T-cell (primary cell): ENCODE measurements at regions not wholly inside any gene's neighbourhood (a gene's known extent, or its start where the extent isn't known, plus 50 kb on each side); places are given as distances from the start of the nearest gene placed in this dataset.
A peak's percentile ranks its signal among the peaks of the same experiment; 100 is the strongest.

Source experiments
- ATAC-seq, 4 experiments: fragments of 200-7000 bp in 3 of 4; fragments of 150-1000 bp in 1 of 4; cut with Tn5 transposase; replicated peaks in 1 of 4; 1 replicate in 3 of 4; 2 replicates in 1 of 4; pipeline ENCODE4 v1.10.0; 2021; ENCODE audit warnings: moderate library complexity in 3 of 4, mild to moderate bottlenecking in 2 of 4, moderate number of reproducible peaks in 1 of 4
- CTCF ChIA-PET, 2 donors: fragments of 300-600 bp; sonication (Branson Sonifier 250); formaldehyde crosslinking; loops; one replicate each; lab custom pipeline; 2022; ENCODE audit warnings: antibody characterized with exemption in 2 of 2; lab: Charles Lee
- POLR2A ChIA-PET, 2 donors: fragments of 300-600 bp; sonication (Branson Sonifier 250); formaldehyde crosslinking; loops; one replicate each; lab custom pipeline; 2022; ENCODE audit warnings: antibody characterized with exemption in 2 of 2; lab: Charles Lee
- DNase-seq, 35 experiments: peaks; one replicate each; pipeline versions ENCODE4 v3.0.0 to v3.0.0-alpha.2; 2013 to 2023
- H3K27ac ChIP-seq: one replicate; pipeline ENCODE4 v1.5.1; 2013; ENCODE audit warnings: low read length
- H3K27me3 ChIP-seq, 2 experiments: replicated peaks in 1 of 2; 1 replicate in 1 of 2; 2 replicates in 1 of 2; pipeline versions ENCODE4 v1.6.1 to v1.7.0; 2013; ENCODE audit warnings: low read length in 1 of 2, mixed read lengths in 1 of 2; ENCODE audit not compliant: control insufficient read depth in 2 of 2, insufficient read depth in 2 of 2; ENCODE audit errors: extremely low read depth in 1 of 2
- H3K36me3 ChIP-seq, 2 donors: 1 replicate in 1 of 2; 2 replicates in 1 of 2; pipeline versions ENCODE4 v1.6.1 to v1.7.0; 2013; ENCODE audit warnings: low read length in 1 of 2; ENCODE audit not compliant: control insufficient read depth in 2 of 2, insufficient read depth in 1 of 2; ENCODE audit errors: extremely low read depth in 1 of 2
- H3K4me1 ChIP-seq, 2 experiments: 1 replicate in 1 of 2; 2 replicates in 1 of 2; pipeline versions ENCODE4 v1.6.1 to v1.7.0; 2013; ENCODE audit warnings: low read length in 2 of 2, mixed read lengths in 1 of 2; ENCODE audit not compliant: insufficient read depth in 2 of 2, control insufficient read depth in 1 of 2; ENCODE audit errors: extremely low read depth in 1 of 2
- H3K4me3 ChIP-seq, 2 donors: 1 replicate in 1 of 2; 2 replicates in 1 of 2; pipeline versions ENCODE4 v1.5.1 to v1.7.0; 2013; ENCODE audit warnings: mild to moderate bottlenecking in 2 of 2, low read length in 1 of 2, moderate library complexity in 1 of 2; ENCODE audit not compliant: control insufficient read depth in 1 of 2; ENCODE audit errors: extremely low read depth in 1 of 2
- H3K9me3 ChIP-seq: 2 replicates; pipeline ENCODE4 v1.7.0; 2013
- H3K27ac Mint-ChIP-seq, 2 donors: one replicate each; pipeline ENCODE4 v1.8.0; 2020 to 2021; ENCODE audit warnings: mild to moderate bottlenecking in 2 of 2, mixed read lengths in 2 of 2
- H3K27me3 Mint-ChIP-seq, 2 donors: one replicate each; pipeline ENCODE4 v1.8.0; 2021 to 2022; ENCODE audit warnings: mixed read lengths in 2 of 2
- H3K36me3 Mint-ChIP-seq: one replicate; pipeline ENCODE4 v1.8.0; 2021; ENCODE audit warnings: mixed read lengths
- H3K4me1 Mint-ChIP-seq, 3 donors: one replicate each; pipeline ENCODE4 v1.8.0; 2020 to 2022; ENCODE audit warnings: mixed read lengths in 3 of 3, mild to moderate bottlenecking in 1 of 3
- H3K4me3 Mint-ChIP-seq, 3 donors: one replicate each; pipeline ENCODE4 v1.8.0; 2020 to 2022; ENCODE audit warnings: mild to moderate bottlenecking in 3 of 3, mixed read lengths in 3 of 3, moderate library complexity in 3 of 3
- H3K9me3 Mint-ChIP-seq, 3 donors: one replicate each; pipeline ENCODE4 v1.8.0; 2020 to 2022; ENCODE audit warnings: mixed read lengths in 3 of 3
- WGBS: methylation state at CpG from one replicate; pipeline ENCODE4 v1.1.5; 2013; ENCODE audit warnings: missing lambda C conversion rate; ENCODE audit not compliant: insufficient coverage; 5-methylcytosine and 5-hydroxymethylcytosine counted together

DNA sequence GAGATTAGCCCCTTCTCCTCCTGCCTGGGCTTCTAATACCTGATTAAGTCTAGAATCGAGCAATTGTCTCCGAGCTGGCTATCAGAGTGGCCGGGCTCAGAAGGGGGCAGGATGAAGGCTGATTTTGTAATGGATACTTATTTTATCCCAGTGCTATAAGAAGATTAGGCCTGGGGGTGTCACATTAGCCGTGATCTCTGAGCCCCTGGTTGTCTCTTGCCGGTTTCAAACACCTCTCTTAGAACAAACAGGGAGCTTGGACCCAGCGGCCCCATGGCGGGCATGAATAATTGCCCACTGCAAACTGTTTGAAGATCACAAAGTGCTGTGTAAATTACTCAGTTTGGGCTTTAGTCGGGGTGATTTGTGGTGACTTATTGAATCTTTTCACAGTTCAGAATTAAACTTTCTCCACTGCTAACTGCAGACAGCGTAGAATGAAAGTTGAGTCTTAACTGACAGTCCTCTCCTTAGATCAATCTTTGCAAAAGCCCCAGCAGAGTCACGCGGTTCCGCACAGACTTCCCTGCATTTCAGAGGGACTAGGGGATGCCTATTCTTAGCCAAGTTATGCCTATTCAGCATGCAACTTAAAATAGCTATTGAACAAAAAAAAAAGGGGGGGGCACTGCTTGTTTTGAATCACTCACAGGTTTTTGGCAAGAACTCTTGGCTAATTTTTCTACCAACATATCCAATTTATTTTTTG lies 200.6 kb upstream of the IRX1 start:
- ATAC-seq: no peak
- H3K9me3 Mint-ChIP-seq: peaks cover 8 to 13% (median 10%) of the 10 kb centered on the region in 3 donors
- 40% methylated on average over 4 of the region's 12 CpGs for WGBS

GRCh38 chr5:3393920-3394597 lies 201.6 kb upstream of the IRX1 start:
- H3K27ac ChIP-seq: no peak overlapping the region
- H3K27me3 Mint-ChIP-seq: peaks cover 0 to 4% of the 10 kb centered on the region in 2 donors
- H3K36me3 ChIP-seq: no peaks in the 10 kb centered on the region
- no peaks in the 10 kb centered on the region for H3K4me1 ChIP-seq
- no peaks in the 10 kb centered on the region for H3K4me1 Mint-ChIP-seq
- ATAC-seq (no peak), DNase-seq (no peak)
- no peak overlapping the region for H3K4me3 ChIP-seq
- no peaks in the 10 kb centered on the region for H3K27me3 ChIP-seq
- no peaks in the 10 kb centered on the region for H3K36me3 Mint-ChIP-seq
- CTCF ChIA-PET: no interaction called here
- POLR2A ChIA-PET: no interaction called here
- H3K9me3 Mint-ChIP-seq: peaks cover 3% of the 10 kb centered on the region in 3 donors
- WGBS: 82% methylated on average over 20 of the region's 24 CpGs
- no peak overlapping the region for H3K4me3 Mint-ChIP-seq
- H3K9me3 ChIP-seq: no peaks in the 10 kb centered on the region
- no peak overlapping the region for H3K27ac Mint-ChIP-seq

More for the DNA sequence above, 200.6 kb upstream of the IRX1 start:
- POLR2A ChIA-PET: no interaction called here
- H3K4me3 Mint-ChIP-seq: no peak overlapping the region
- no peak for DNase-seq
- Histone ChIP-seq H3K27me3 (no peaks in the 10 kb centered on the region), H3K4me1 (no peaks in the 10 kb centered on the region), H3K9me3 (no peaks in the 10 kb centered on the region), H3K27ac (no peak overlapping the region), H3K4me3 (no peak overlapping the region), H3K36me3 (no peaks in the 10 kb centered on the region)
- no peak overlapping the region for H3K27ac Mint-ChIP-seq
- peaks cover 0 to 4% of the 10 kb centered on the region in 2 donors for H3K27me3 Mint-ChIP-seq
- H3K36me3 Mint-ChIP-seq: no peaks in the 10 kb centered on the region
- H3K4me1 Mint-ChIP-seq: no peaks in the 10 kb centered on the region
- CTCF ChIA-PET: no interaction called here

DNA sequence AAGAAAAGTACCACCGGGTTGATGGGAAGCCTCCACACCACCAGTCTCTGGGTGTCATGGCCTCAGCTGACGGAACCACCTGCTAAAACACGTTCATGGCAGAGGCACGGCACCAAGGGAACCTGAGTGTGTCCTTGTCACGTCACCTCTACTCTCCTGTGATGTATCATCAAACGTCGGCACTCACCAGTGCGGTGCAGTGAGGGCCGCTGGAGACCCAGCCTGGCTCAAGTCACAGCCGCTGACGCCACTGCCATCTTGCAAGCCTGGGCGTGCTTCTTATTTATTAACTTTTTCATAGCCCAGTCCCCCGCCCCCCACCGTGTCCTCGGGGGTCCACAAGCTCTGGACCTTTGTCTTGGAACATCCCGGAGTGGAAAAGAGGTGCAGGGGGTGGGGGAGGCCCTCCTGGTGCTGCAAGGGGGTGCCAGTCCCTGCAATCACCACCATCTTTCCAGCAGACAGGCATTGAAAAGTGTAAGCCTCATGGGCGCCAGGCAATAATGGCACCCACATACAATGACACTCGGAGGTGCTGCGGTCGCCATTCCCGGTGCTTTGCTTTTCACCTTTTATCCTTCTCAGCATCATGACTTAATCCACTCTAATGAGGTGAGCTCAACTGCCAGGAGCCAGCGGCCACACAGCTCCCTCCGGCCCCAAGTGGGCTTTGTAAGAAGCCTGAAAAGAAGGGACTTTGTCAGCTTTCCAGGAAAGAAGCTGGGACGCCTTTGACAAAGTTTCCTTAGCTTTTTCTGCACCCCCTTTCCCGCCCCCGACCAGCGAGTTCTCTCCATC lies 202.3 kb upstream of the IRX1 start:
- H3K9me3 ChIP-seq: no peaks in the 10 kb centered on the region
- CTCF ChIA-PET: no interaction called here
- peaks cover 0 to 4% of the 10 kb centered on the region in 2 donors for H3K27me3 Mint-ChIP-seq
- no peak overlapping the region for H3K27ac Mint-ChIP-seq
- ATAC-seq (no peak), DNase-seq (no peak)
- WGBS: 80% methylated on average over 18 of the region's 27 CpGs
- no peaks in the 10 kb centered on the region for H3K36me3 ChIP-seq
- H3K27me3 ChIP-seq: no peaks in the 10 kb centered on the region
- H3K4me3 Mint-ChIP-seq: no peak overlapping the region
- POLR2A ChIA-PET: no interaction called here
- peaks cover 2 to 3% (median 3%) of the 10 kb centered on the region in 3 donors for H3K9me3 Mint-ChIP-seq
- H3K4me1 Mint-ChIP-seq: no peaks in the 10 kb centered on the region
- H3K27ac ChIP-seq: no peak overlapping the region
- no peaks in the 10 kb centered on the region for H3K4me1 ChIP-seq
- H3K36me3 Mint-ChIP-seq: no peaks in the 10 kb centered on the region
- no peak overlapping the region for H3K4me3 ChIP-seq

- no peaks in the 10 kb centered on the region for H3K4me1 ChIP-seq
- DNase-seq: peak in 3 of 35 experiments; percentile 2 to 24 (median 4)
- Mint-ChIP-seq H3K9me3 (peaks cover 2 to 3% (median 3%) of the 10 kb centered on the region in 3 donors), H3K4me1 (no peaks in the 10 kb centered on the region), H3K36me3 (no peaks in the 10 kb centered on the region), H3K27me3 (peaks cover 0 to 4% of the 10 kb centered on the region in 2 donors), H3K27ac (no peak overlapping the region), H3K4me3 (no peak overlapping the region)
- H3K27me3 ChIP-seq: no peaks in the 10 kb centered on the region
- H3K4me3 ChIP-seq: no peak overlapping the region
- ATAC-seq: no peak
- CTCF ChIA-PET: interaction anchor here in 1 of 2 donors (0.6 to 0.9 kb wide), 2 partner anchors 200 to 393 kb away, joined by 3 read pairs; no protein-coding TSS in a partner anchor
- 65% methylated on average over 4 of the region's 6 CpGs for WGBS
- no peaks in the 10 kb centered on the region for H3K9me3 ChIP-seq
- no peaks in the 10 kb centered on the region for H3K36me3 ChIP-seq
- no peak overlapping the region for H3K27ac ChIP-seq
- POLR2A ChIA-PET: no interaction called here
Measured at GRCh38 chr5:3392306-3392939, 203.2 kb upstream of the IRX1 start.

DNA sequence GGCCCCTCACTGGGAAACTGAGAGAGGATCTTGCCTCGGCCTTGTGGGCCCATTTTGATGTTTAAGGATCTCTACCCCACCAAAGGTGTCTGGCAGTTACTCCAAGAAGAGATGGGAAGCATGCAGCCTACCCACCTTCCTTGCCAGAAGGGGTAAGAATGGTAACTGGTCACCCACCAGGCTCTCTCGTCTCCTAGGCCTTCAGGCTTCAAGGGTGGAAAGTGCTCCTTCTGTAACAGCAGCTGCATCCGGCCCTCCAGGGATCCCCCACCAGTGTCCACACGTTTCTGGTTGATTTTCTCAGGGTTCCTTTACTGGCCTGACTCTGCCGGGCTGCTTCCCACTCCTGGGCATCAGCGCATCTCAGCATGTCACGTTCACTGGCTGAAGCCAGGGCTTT lies 204.4 kb upstream of the IRX1 start:
- no peak overlapping the region for H3K4me3 Mint-ChIP-seq
- H3K27ac Mint-ChIP-seq: no peak overlapping the region
- WGBS: 66% methylated on average over 6 of the region's 7 CpGs
- no peaks in the 10 kb centered on the region for H3K9me3 ChIP-seq
- H3K27ac ChIP-seq: no peak overlapping the region
- H3K9me3 Mint-ChIP-seq: peaks cover 2 to 4% (median 3%) of the 10 kb centered on the region in 3 donors
- DNase-seq: no peak
- H3K4me1 Mint-ChIP-seq: no peaks in the 10 kb centered on the region
- H3K36me3 ChIP-seq: no peaks in the 10 kb centered on the region
- no peak overlapping the region for H3K4me3 ChIP-seq
- H3K27me3 ChIP-seq: no peaks in the 10 kb centered on the region
- peaks cover 0 to 4% of the 10 kb centered on the region in 2 donors for H3K27me3 Mint-ChIP-seq
- ATAC-seq: no peak
- H3K36me3 Mint-ChIP-seq: no peaks in the 10 kb centered on the region
- POLR2A ChIA-PET: no interaction called here
- CTCF ChIA-PET: interaction anchor here in 1 of 2 donors (0.9 kb wide), 1 partner anchor 392 kb away, joined by 3 read pairs; no protein-coding TSS in a partner anchor
- H3K4me1 ChIP-seq: no peaks in the 10 kb centered on the region

DNA sequence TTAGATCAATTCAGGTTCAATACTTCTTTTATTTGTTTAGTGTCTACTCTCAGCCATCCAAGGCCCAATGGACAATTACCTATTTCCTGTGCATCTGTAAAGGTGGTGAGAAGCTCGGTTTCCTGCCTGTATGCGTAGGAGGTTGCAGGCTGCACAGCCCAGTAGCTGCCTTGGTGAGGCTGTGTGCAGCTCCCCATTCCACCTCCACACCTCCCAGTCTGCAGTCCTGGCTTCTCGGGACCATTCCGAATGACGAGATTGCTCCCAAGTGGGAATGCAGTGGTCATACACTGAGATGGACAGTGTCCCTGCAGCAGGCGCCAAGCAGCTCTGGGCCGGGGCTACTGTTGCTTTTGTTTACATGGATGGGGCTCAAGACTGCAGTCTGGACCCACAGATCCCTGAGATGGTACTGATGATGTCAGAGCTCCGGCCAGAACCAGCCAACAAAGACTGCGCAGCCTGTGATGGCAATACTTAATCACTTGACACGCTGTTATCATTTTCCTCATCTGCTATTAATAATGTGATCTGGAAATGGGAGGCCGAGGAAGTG lies 206.1 kb upstream of the IRX1 start:
- H3K4me1 ChIP-seq: no peaks in the 10 kb centered on the region
- Mint-ChIP-seq H3K4me1 (no peaks in the 10 kb centered on the region), H3K4me3 (no peak overlapping the region), H3K36me3 (no peaks in the 10 kb centered on the region), H3K9me3 (peaks cover 2 to 9% (median 3%) of the 10 kb centered on the region in 3 donors), H3K27me3 (peaks cover 0 to 4% of the 10 kb centered on the region in 2 donors), H3K27ac (no peak overlapping the region)
- CTCF ChIA-PET: no interaction called here
- no peak for ATAC-seq
- no peaks in the 10 kb centered on the region for H3K9me3 ChIP-seq
- H3K27me3 ChIP-seq: no peaks in the 10 kb centered on the region
- DNase-seq: no peak
- no peak overlapping the region for H3K27ac ChIP-seq
- POLR2A ChIA-PET: no interaction called here
- no peaks in the 10 kb centered on the region for H3K36me3 ChIP-seq
- H3K4me3 ChIP-seq: no peak overlapping the region
- WGBS: 82% methylated on average over 4 of the region's 11 CpGs
